IPS-18a (cell line): ENCODE measurements at regions not wholly inside any gene's neighbourhood (a gene's known extent, or its start where the extent isn't known, plus 50 kb on each side); places are given as distances from the start of the nearest gene placed in this dataset.

Experiments used
- H3K27ac ChIP-seq: one replicate; pipeline ENCODE4 v1.5.1; 2013; ENCODE audit warnings: low read length
- H3K27me3 ChIP-seq: one replicate; pipeline ENCODE4 v1.6.1; 2013; ENCODE audit warnings: mild to moderate bottlenecking, low read length; ENCODE audit not compliant: control insufficient read depth, insufficient read depth
- H3K36me3 ChIP-seq: one replicate; pipeline ENCODE4 v1.6.1; 2013; ENCODE audit warnings: low read depth, low read length; ENCODE audit not compliant: control insufficient read depth
- H3K4me1 ChIP-seq: one replicate; pipeline ENCODE4 v1.6.1; 2013; ENCODE audit warnings: low read depth, low read length; ENCODE audit not compliant: control insufficient read depth
- H3K4me3 ChIP-seq: one replicate; pipeline ENCODE4 v1.5.1; 2013; ENCODE audit warnings: low read length
- H3K9ac ChIP-seq: one replicate; pipeline ENCODE4 v1.6.1; 2013; ENCODE audit warnings: mild to moderate bottlenecking, low read length, moderate library complexity
- H3K9me3 ChIP-seq: one replicate; pipeline ENCODE4 v1.6.1; 2013; ENCODE audit warnings: low read depth, low read length; ENCODE audit not compliant: control insufficient read depth

DNA sequence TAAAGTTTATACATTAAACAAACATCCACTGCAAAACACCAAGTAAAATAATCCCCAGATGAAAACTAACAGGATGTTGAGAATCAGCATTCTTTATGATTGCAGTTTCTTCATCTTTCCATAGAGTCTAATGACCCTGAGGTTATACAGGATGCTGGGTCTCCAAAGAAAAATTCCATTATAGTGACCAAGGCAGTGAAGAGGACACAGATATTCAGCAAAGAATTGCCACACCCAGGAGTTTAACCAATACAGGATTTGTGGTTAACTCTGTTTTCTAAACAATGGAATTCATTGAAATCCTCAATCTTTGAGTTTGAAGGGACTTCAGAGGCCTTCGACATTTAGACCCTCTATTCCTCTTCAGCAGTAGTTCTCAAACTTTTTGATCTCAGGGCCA, 76.2 kb upstream of the ESX1 start:
- Histone ChIP-seq H3K36me3 (no peaks in the 10 kb centered on the region), H3K4me1 (no peaks in the 10 kb centered on the region), H3K9ac (no peak overlapping the region), H3K27me3 (no peaks in the 10 kb centered on the region), H3K4me3 (no peak overlapping the region), H3K27ac (no peak overlapping the region), H3K9me3 (no peaks in the 10 kb centered on the region)

DNA sequence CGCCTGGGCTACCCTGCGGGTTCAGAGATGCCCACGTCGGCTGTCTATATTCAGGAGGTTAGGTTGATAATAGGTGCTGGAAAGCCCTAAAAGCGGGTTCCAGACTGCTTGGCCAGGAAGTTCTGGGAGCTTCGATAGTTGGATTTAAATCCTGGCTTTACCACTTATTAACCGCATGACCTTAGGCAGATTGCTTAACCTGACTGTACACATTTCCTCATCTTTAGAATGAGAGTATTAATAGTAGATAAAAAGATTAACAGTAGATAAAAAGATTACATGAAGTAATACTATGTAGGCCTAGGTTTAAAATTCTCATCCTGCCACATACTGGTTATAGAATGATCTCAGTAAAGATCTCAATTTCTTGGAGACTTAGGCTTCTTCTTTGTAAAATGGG, 75.0 kb upstream of the ESX1 start:
- no peaks in the 10 kb centered on the region for H3K4me1 ChIP-seq
- no peak overlapping the region for H3K27ac ChIP-seq
- H3K27me3 ChIP-seq, result no peaks in the 10 kb centered on the region
- H3K9me3 ChIP-seq, result no peaks in the 10 kb centered on the region
- no peak overlapping the region for H3K9ac ChIP-seq
- H3K4me3 ChIP-seq, result no peak overlapping the region
- no peaks in the 10 kb centered on the region for H3K36me3 ChIP-seq

DNA sequence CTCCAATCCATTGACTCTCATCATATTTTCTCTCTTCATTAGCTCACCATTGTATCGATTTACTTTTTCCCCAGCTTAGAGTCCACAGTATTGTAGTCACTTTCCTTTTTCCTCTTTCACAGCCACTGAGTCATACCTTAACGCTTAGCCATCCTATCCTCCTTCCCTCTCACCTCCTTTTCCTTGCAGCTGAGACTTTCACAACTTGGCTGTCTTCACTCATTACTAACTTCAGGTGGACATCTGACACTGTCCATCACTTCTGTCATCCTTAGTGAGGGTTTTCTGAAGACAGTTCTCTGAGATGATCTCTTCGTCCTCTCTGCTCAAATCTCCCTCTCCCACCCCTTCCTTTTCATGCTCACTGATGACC, 70.5 kb upstream of the ESX1 start:
- Histone ChIP-seq H3K4me3 (no peak overlapping the region), H3K9me3 (no peaks in the 10 kb centered on the region), H3K9ac (no peak overlapping the region), H3K4me1 (no peaks in the 10 kb centered on the region), H3K27me3 (no peaks in the 10 kb centered on the region), H3K27ac (no peak overlapping the region), H3K36me3 (no peaks in the 10 kb centered on the region)

DNA sequence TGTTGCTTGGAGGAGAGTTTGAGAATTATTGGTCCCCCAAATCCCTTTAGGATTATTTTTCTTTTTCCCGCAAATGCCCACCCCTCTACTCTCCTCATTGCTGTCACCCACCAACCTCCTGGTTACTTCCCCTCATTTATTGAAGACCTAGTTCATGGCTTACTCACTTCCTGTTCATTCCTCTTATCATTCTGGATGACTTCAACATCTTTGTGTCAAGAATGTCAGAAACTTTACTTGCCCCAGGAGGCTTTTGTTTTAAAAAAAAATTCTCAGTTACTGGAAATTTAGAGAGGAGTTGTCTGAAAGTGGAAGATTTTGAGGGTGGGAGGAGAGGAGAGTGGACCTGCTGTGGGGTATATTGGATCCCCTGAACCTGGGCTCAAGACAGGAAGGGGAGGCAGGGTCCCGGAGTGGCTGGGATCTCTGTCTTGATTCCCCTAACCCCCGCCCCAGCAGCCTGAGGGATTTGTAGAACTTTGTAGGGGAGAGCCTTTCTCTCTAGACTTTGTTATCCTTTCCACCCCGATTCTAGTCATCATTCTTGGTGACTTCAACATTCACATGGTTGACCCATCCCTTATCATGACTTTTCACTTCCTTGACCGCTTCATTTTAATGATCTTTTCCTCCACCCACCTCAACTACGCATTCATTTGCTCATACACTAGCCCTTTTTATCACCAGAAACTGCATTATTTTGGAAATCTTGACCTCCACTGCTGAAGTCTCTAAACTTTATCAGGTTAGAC, 69.9 kb upstream of the ESX1 start:
- H3K9me3 ChIP-seq, result no peaks in the 10 kb centered on the region
- no peaks in the 10 kb centered on the region for H3K36me3 ChIP-seq
- H3K9ac ChIP-seq, result no peak overlapping the region
- H3K4me3 ChIP-seq, result no peak overlapping the region
- H3K27ac ChIP-seq, result no peak overlapping the region
- H3K27me3 ChIP-seq, result no peaks in the 10 kb centered on the region
- H3K4me1 ChIP-seq, result no peaks in the 10 kb centered on the region

DNA sequence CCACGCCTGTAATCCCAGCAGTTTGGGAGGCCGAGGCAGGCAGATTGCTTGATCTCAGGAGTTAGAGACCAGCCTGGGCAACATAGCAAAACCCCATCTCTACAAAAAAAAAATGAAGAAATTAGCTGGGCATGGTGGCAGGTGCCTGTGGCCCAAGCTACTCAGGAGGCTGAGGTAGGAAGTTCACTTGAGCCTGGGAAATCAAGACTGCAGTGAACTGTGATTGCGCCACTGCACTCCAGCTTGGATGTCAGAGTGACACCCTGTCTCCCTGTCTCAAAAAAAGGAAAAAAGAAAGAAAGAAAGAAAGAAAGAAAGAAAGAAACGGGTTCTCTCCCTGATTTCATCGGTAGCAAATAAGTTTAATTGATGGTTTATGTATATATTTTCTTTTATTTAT, 64.6 kb upstream of the ESX1 start:
- Histone ChIP-seq H3K9ac (no peak overlapping the region), H3K36me3 (no peaks in the 10 kb centered on the region), H3K9me3 (no peaks in the 10 kb centered on the region), H3K4me3 (no peak overlapping the region), H3K27ac (no peak overlapping the region), H3K4me1 (peaks cover 14% of the 10 kb centered on the region), H3K27me3 (no peaks in the 10 kb centered on the region)

DNA sequence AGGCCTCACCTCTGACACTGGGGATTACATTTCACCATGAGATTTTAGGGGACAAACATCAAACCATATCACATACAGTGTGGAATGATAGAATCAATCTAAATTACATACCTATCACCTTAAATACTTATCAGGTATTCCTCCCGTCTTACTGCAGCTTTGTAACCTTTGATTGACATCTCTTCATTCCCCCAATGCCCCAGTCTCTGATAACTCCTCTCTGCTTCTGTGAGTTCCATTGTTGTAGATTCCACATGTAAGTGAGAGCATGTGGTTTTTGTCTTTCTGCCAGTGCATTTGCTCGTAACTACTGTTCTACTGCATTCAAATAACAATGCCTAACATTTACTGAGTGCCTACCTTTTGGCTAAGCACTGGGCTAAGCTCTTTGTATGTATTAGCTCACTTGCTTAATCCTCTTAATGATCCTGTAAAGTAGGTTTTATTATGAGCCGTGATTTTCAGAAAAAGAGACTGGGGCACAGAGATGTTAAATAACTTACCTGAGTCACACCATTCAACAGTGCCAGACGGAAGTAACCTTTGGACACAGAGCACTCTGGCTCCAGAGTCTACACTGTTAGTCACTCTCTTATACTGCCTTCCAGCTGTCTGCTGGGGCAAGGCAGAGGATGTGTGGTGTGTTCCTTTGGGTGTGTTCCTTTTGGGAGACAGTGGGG, 63.7 kb upstream of the ESX1 start:
- no peak overlapping the region for H3K4me3 ChIP-seq
- no peaks in the 10 kb centered on the region for H3K9me3 ChIP-seq
- H3K27ac ChIP-seq, result no peak overlapping the region
- H3K4me1 ChIP-seq, result peaks cover 14% of the 10 kb centered on the region
- H3K36me3 ChIP-seq, result no peaks in the 10 kb centered on the region
- no peaks in the 10 kb centered on the region for H3K27me3 ChIP-seq
- H3K9ac ChIP-seq, result no peak overlapping the region

DNA sequence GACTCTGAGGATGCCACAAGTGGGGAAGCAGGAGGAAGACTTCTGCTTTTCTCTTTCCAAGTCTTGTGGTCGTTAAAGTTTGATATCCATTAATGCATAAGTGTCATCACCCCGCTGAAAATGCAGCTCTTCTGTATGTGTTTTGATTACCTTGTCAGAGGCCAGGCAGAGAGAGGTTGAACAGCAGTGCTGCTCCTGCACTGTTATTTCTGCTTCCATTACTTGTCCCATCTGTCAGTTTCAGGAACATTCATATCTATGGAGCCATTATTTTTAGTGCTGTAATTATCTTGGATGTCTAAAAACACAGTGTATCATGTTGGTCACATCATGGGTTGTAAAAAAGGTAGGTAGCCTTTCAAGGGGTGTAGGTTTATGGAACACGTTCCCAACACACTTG, 62.0 kb upstream of the ESX1 start:
- H3K36me3 ChIP-seq, result no peaks in the 10 kb centered on the region
- H3K4me1 ChIP-seq, result peaks cover 14% of the 10 kb centered on the region
- H3K27me3 ChIP-seq, result no peaks in the 10 kb centered on the region
- H3K27ac ChIP-seq, result no peak overlapping the region
- H3K9me3 ChIP-seq, result no peaks in the 10 kb centered on the region
- no peak overlapping the region for H3K9ac ChIP-seq
- H3K4me3 ChIP-seq, result no peak overlapping the region

DNA sequence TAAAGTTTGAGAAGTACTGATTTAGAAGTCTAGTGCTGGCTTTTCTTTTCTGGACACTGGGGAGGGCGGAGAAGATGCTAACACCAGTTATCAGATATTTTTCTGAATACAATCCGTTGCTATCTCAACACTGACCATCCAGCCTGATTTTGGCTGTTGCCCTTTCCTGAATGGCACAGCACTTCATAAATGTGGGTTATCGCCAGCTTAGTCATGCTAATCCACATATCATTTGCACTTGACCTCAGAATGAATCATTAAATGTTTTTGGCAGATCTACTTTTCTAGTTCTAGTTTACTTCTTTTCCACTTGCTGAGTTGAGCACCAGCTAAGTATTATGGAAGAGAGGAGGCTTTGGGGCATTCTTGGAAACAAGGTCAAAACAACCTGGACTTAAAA, 60.8 kb upstream of the ESX1 start:
- no peak overlapping the region for H3K27ac ChIP-seq
- H3K9ac ChIP-seq, result no peak overlapping the region

DNA sequence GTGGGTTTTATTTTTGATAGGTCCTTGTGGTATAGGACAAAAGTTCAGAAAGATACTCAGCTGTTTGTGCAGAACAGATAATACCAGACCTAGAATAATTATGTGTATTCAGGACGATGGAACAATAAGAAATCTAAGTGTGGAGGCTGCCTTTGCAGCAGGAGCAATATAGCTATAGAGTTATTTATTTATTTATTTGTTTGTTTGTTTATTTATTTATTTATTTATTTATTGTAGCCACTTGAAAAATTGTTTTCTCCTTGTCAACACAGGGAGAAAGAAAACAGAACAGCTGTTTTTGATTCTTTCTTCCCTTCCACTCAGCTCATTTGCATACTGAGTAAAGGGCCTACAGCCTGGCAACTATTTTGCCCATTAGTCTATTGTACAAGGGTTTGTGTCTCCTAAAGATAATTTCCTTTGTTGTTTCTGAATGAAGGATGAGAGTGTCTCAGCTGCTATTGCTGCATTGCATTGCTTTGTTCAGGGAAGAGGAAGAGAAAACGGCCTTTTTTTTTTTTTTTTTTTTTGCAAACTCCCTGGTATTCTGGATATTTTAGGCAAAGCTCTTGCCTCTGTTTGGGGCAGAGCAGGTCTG, 56.0 kb upstream of the ESX1 start:
- no peaks in the 10 kb centered on the region for H3K36me3 ChIP-seq
- H3K9ac ChIP-seq, result no peak overlapping the region
- H3K9me3 ChIP-seq, result no peaks in the 10 kb centered on the region
- H3K27me3 ChIP-seq, result no peaks in the 10 kb centered on the region
- H3K4me1 ChIP-seq, result no peaks in the 10 kb centered on the region
- no peak overlapping the region for H3K27ac ChIP-seq
- H3K4me3 ChIP-seq, result no peak overlapping the region

More for the DNA sequence above, 60.8 kb upstream of the ESX1 start:
- H3K27me3 ChIP-seq, result no peaks in the 10 kb centered on the region
- peaks cover 14% of the 10 kb centered on the region for H3K4me1 ChIP-seq
- H3K9me3 ChIP-seq, result no peaks in the 10 kb centered on the region
- H3K36me3 ChIP-seq, result no peaks in the 10 kb centered on the region
- no peak overlapping the region for H3K4me3 ChIP-seq

DNA sequence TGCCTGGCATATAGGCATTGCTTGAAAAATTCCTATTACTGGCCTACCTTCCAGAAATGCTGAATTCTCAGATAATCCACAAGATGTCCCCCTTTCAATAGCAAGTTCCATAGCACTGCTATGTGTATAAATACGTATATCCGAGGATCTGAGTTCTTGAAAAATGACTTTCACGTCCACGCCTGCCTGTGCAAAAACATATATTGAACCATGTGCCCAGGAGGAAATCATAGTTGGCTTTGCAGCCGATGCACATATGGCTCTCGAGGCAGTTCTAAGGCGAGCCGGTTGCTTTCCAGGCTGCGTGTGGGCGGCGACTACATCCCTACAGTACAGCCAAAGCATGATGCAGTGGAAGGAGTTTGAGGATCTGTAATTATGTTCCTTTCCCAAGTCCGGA, 55.4 kb upstream of the ESX1 start:
- Histone ChIP-seq H3K4me3 (no peak overlapping the region), H3K27me3 (no peaks in the 10 kb centered on the region), H3K27ac (no peak overlapping the region), H3K36me3 (no peaks in the 10 kb centered on the region), H3K9me3 (no peaks in the 10 kb centered on the region), H3K4me1 (no peaks in the 10 kb centered on the region), H3K9ac (no peak overlapping the region)

DNA sequence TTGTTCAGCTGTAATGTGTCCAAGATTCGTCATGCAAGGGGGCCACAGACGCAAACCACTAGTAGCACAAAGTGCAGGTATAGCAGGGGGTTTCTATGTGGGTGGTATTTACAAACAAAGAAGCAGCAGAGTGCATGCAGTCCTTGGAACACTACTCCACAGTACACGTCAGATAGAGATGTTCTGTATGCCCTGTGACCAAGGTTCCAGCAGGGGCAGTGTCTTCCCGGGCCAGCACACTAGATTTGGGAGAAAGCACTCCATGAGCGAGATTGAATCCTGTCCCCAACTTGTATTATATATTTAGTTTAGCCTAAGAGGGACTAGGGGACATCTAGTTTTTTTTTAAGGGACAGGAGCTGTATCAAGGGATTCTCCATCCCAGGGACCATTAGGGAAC, 54.4 kb upstream of the ESX1 start:
- Histone ChIP-seq H3K4me1 (no peaks in the 10 kb centered on the region), H3K4me3 (no peak overlapping the region), H3K9ac (no peak overlapping the region), H3K27ac (no peak overlapping the region), H3K9me3 (no peaks in the 10 kb centered on the region), H3K36me3 (no peaks in the 10 kb centered on the region), H3K27me3 (no peaks in the 10 kb centered on the region)

DNA sequence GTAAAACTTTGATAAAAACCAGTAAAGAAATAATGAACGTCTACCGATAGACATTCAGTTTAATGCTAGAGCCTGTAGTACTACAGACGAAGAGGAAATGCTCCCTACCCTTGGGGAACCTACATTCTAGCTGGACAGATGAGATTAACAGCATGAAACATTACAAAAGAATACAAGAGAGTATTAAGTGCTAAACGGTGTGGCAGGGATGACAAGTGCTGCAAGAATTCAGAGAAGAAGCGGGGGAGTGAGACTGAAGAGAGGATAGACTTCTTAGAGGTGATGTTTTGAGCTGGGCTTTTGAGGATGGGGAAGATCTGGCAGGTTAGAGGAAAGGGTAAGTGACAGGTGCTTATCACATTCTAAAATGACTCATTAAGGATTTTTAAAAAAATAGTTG, 52.6 kb upstream of the ESX1 start:
- Histone ChIP-seq H3K4me3 (no peak overlapping the region), H3K9me3 (no peaks in the 10 kb centered on the region), H3K4me1 (no peaks in the 10 kb centered on the region), H3K9ac (no peak overlapping the region), H3K27ac (no peak overlapping the region), H3K27me3 (no peaks in the 10 kb centered on the region), H3K36me3 (no peaks in the 10 kb centered on the region)
